WERI-Rb-1 (cell line): ENCODE measurements at regions not wholly inside any gene's neighbourhood (a gene's known extent, or its start where the extent isn't known, plus 50 kb on each side); places are given as distances from the start of the nearest gene placed in this dataset.

Experiments
- DNase-seq: peaks from one replicate; pipeline ENCODE4 v3.0.0-alpha.2; 2020
- H3K27ac ChIP-seq: fragments of 250-450 bp; sonication (Bioruptor Pico); 2 replicates; pipeline ENCODE4 v1.5.1; 2020; ENCODE audit warnings: mild to moderate bottlenecking, moderate library complexity
- H3K27me3 ChIP-seq: fragments of 250-450 bp; sonication (Bioruptor Pico); 2 replicates; pipeline ENCODE4 v1.5.1; 2021; ENCODE audit warnings: mild to moderate bottlenecking, low read depth, moderate library complexity; ENCODE audit not compliant: insufficient read depth, severe bottlenecking
- H3K36me3 ChIP-seq: fragments of 250-450 bp; sonication (Bioruptor Pico); 2 replicates; pipeline ENCODE4 v1.5.1; 2020; ENCODE audit warnings: mild to moderate bottlenecking, moderate library complexity
- H3K4me3 ChIP-seq: 2 replicates; pipeline ENCODE4 v1.5.1; 2011; ENCODE audit warnings: low read depth, mild to moderate bottlenecking, control low read depth, low read length
- H3K9me3 ChIP-seq: fragments of 250-450 bp; sonication (Bioruptor Pico); 2 replicates; pipeline ENCODE4 v1.5.1; 2021; ENCODE audit warnings: mild to moderate bottlenecking, moderate library complexity; ENCODE audit not compliant: severe bottlenecking
- CTCF ChIP-seq: IDR thresholded peaks from 2 replicates; pipeline ENCODE4 v1.5.1; 2011; ENCODE audit warnings: low read depth, mild to moderate bottlenecking, control low read depth, inconsistent platforms, low read length

DNA sequence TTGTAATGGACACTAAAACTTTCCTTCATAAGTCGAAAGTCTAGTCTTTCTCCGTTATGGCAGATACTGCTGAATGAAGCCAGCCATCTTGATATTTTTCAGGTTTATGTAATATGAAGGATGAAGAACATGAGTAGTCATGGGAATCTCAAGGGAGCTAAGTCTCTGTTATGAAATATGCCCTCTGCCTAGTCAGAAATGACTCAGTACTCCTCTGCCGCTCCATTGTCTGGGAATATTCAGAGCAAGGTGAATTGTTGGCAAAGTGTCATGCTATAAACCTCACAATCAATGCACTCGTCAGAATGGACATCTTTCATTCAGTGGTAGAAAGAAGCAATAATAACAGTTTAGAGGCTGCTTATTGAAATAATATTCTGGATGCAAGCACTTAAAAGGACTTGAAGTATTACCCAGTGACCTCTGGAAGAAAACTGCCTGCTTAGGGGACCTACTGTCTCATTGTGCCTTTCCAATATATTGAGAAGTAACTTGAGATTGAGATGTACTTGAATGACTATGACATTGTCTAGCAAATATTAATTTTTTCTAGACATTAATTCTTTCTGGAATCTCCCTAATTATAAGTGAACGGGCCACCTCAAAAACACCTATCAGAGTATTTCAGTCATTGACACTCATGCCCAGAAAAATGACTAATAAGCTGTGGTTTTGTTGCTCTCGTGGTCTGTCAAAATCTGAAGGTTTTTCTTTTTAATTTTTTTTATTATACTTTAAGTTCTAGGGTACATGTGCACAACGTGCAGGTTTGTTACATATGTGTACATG is 1011.5 kb upstream of the ACO1 start:
- no peak for DNase-seq
- TF ChIP-seq CTCF, result no peak
- Histone ChIP-seq H3K4me3 (no peak overlapping the region), H3K27me3 (no peaks in the 10 kb centered on the region), H3K27ac (no peak overlapping the region), H3K36me3 (no peaks in the 10 kb centered on the region), H3K9me3 (no peaks in the 10 kb centered on the region)

- H3K36me3 ChIP-seq, result no peaks in the 10 kb centered on the region
- TF ChIP-seq CTCF, result no peak
- DNase-seq, result no peak
- H3K4me3 ChIP-seq, result no peak overlapping the region
- no peaks in the 10 kb centered on the region for H3K9me3 ChIP-seq
- no peaks in the 10 kb centered on the region for H3K27me3 ChIP-seq
- H3K27ac ChIP-seq, result no peak overlapping the region
These were observed 1007.1 kb upstream of the ACO1 start for GRCh38 chr9:31377358-31377757.

DNA sequence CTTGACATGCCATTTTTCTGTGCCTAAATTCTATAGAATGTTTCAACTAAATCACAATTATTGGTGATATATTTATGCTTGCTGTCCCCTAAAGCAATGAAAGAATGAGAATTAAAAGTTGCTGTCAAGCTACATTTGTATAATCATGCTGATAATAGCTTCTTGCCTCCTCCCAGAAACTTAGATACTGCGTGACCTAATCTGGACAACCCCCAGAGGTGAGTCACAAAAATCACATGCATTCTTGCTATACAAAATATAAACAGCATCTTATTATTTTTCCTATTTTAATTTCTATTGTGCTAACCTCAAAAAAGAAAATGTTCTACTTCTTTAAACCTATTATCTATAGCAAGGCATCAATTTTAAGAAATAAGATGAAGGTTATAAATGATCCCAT is 995.8 kb upstream of the ACO1 start:
- no peak overlapping the region for H3K27ac ChIP-seq
- no peaks in the 10 kb centered on the region for H3K9me3 ChIP-seq
- TF ChIP-seq CTCF, result no peak
- H3K4me3 ChIP-seq, result no peak overlapping the region
- H3K27me3 ChIP-seq, result no peaks in the 10 kb centered on the region
- no peaks in the 10 kb centered on the region for H3K36me3 ChIP-seq
- no peak for DNase-seq

- Histone ChIP-seq H3K36me3 (no peaks in the 10 kb centered on the region), H3K9me3 (no peaks in the 10 kb centered on the region), H3K4me3 (no peak overlapping the region), H3K27me3 (no peaks in the 10 kb centered on the region), H3K27ac (no peak overlapping the region)
- no peak for TF ChIP-seq CTCF
- DNase-seq, result no peak
These were observed 995.4 kb upstream of the ACO1 start for GRCh38 chr9:31389075-31389474.

- no peak for DNase-seq
- H3K36me3 ChIP-seq, result no peaks in the 10 kb centered on the region
- no peak overlapping the region for H3K4me3 ChIP-seq
- no peaks in the 10 kb centered on the region for H3K9me3 ChIP-seq
- no peaks in the 10 kb centered on the region for H3K27me3 ChIP-seq
- no peak overlapping the region for H3K27ac ChIP-seq
- no peak for TF ChIP-seq CTCF
These were observed 993.9 kb upstream of the ACO1 start for GRCh38 chr9:31390403-31391025.
